ENCODE measurements at regions not wholly inside any gene's neighbourhood (a gene's known extent, or its start where the extent isn't known, plus 50 kb on each side); places are given as distances from the start of the nearest gene placed in this dataset.

- in situ Hi-C loops (cut with MboI; ENCODE audit: low sequenced_read_pairs), result no loop called here
- Histone ChIP-seq H3K4me3 (ENCODE audit: insufficient read depth, low read depth, low read length) (no peak overlapping the region), H4K20me1 (ENCODE audit: insufficient read depth, low read length) (no peaks in the 10 kb centered on the region), H3K9ac (ENCODE audit: low read depth, low read length) (no peak overlapping the region), H4K8ac (ENCODE audit: low read depth in 2 of 2, low read length in 2 of 2) (no peak overlapping the region), H3K56ac (ENCODE audit: extremely low read depth, insufficient read depth, low read length) (no peak overlapping the region), H2BK5ac (ENCODE audit: low read depth, low read length, poor library complexity, severe bottlenecking) (no peak overlapping the region), H3K27ac (ENCODE audit: insufficient read depth, low read length) (no peak overlapping the region), H3K4me1 (ENCODE audit: control insufficient read depth, insufficient read depth, low read length) (no peaks in the 10 kb centered on the region), H3K36me3 (ENCODE audit: control insufficient read depth, insufficient read depth, low read length) (no peaks in the 10 kb centered on the region), H2BK20ac (ENCODE audit: low read depth, low read length) (no peak overlapping the region), H3K27me3 (ENCODE audit: control insufficient read depth, insufficient read depth, low read length) (no peaks in the 10 kb centered on the region), H2BK15ac (ENCODE audit: low read depth, low read length) (no peak overlapping the region), H3K23ac (ENCODE audit: low read depth, low read length) (no peak overlapping the region), H4K91ac (ENCODE audit: insufficient read depth, low read depth, low read length) (no peak overlapping the region), H2AK9ac (replicated peaks; ENCODE audit: low read depth, low read length, poor library complexity) (no peak overlapping the region), H2AFZ (replicated peaks; ENCODE audit: low read length, poor library complexity) (no peak overlapping the region), H3K9me1 (ENCODE audit: insufficient read depth, low read length) (no peaks in the 10 kb centered on the region), H3K14ac (replicated peaks; ENCODE audit: low read depth, low read length) (no peak overlapping the region), H3K4ac (ENCODE audit: low read depth, low read length) (no peak overlapping the region), H2AK5ac (ENCODE audit: low read depth, low read length) (no peak overlapping the region), H2BK120ac (ENCODE audit: low read depth, low read length) (no peak overlapping the region), H3K4me2 (ENCODE audit: low read depth, low read length) (no peak overlapping the region), H3K9me3 (ENCODE audit: control insufficient read depth, insufficient read depth, low read length) (no peaks in the 10 kb centered on the region), H3K79me1 (ENCODE audit: low read depth in 1 of 2, low read length in 2 of 2) (no peaks in the 10 kb centered on the region), H4K5ac (ENCODE audit: low read depth, low read length) (no peak overlapping the region), H3K18ac (ENCODE audit: low read depth, low read length) (no peak overlapping the region)
- TF ChIP-seq, protein P1, sequence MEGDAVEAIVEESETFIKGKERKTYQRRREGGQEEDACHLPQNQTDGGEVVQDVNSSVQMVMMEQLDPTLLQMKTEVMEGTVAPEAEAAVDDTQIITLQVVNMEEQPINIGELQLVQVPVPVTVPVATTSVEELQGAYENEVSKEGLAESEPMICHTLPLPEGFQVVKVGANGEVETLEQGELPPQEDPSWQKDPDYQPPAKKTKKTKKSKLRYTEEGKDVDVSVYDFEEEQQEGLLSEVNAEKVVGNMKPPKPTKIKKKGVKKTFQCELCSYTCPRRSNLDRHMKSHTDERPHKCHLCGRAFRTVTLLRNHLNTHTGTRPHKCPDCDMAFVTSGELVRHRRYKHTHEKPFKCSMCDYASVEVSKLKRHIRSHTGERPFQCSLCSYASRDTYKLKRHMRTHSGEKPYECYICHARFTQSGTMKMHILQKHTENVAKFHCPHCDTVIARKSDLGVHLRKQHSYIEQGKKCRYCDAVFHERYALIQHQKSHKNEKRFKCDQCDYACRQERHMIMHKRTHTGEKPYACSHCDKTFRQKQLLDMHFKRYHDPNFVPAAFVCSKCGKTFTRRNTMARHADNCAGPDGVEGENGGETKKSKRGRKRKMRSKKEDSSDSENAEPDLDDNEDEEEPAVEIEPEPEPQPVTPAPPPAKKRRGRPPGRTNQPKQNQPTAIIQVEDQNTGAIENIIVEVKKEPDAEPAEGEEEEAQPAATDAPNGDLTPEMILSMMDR (conservative IDR thresholded peaks at IDR 0.05; ENCODE audit: low read depth, low read length), result no peak
- no peak for TF ChIP-seq CEBPB (IDR thresholded peaks at IDR 0.05; ENCODE audit: low read depth, low read length)
- no peak for TF ChIP-seq CHD1 (IDR thresholded peaks at IDR 0.05; ENCODE audit: low read depth, low read length)
- no peak for TF ChIP-seq RFX5 (IDR thresholded peaks at IDR 0.05; ENCODE audit: low read depth, low read length)
- TF ChIP-seq RCOR1 (IDR thresholded peaks at IDR 0.05; ENCODE audit: insufficient replicate concordance, low read length), result no peak
- TF ChIP-seq MAFK (IDR thresholded peaks at IDR 0.05; ENCODE audit: low read depth, low read length), result no peak
- no peak for TF ChIP-seq ELK1 (IDR thresholded peaks at IDR 0.05; ENCODE audit: borderline replicate concordance, low read depth, low read length)
- TF ChIP-seq SMC3 (IDR thresholded peaks at IDR 0.05; ENCODE audit: low read depth, low read length), result no peak
- no peak for TF ChIP-seq NFE2L2 (IDR thresholded peaks at IDR 0.05; ENCODE audit: low read depth, low read length)
- TF ChIP-seq POLR2A (IDR thresholded peaks at IDR 0.05; ENCODE audit: low read depth, low read length), result no peak
- no peak for TF ChIP-seq BHLHE40 (IDR thresholded peaks at IDR 0.05; ENCODE audit: low read depth, low read length)
- ATAC-seq (ENCODE audit: low read depth) (no peak), DNase-seq (no peak)
- POLR2A ChIA-PET (ENCODE audit: unreplicated experiment), result no interaction called here
- no TSS peak for BruUV-seq (replicated peaks)
- dilution Hi-C loops (cut with HindIII; ENCODE audit: low sequenced_read_pairs, unreplicated experiment), result no loop called here
- CTCF ChIA-PET, result no interaction called here
- 100% methylated on average over 1 of the region's 3 CpGs; no CpG with 5 or more reads in 1 of the 2 experiments for WGBS, 2 experiments (ENCODE audit: extremely low coverage in 2 of 2, insufficient read length in 1 of 2)
- intact Hi-C loops (cut with micrococcal nuclease), result no loop called here
Measured at GRCh38 chr2:156177654-156178053, 154.9 kb downstream of the NR4A2 start.

Data from IMR-90 (cell line).